GM23338 (cell line): ENCODE measurements at regions not wholly inside any gene's neighbourhood (a gene's known extent, or its start where the extent isn't known, plus 50 kb on each side); places are given as distances from the start of the nearest gene placed in this dataset.

Source experiments
- CREB1 ChIP-seq: fragments of 250-450 bp; sonication (Bioruptor Pico); IDR thresholded peaks from 2 replicates; pipeline ENCODE4 v1.5.0; 2020; ENCODE audit warnings: low read depth, mild to moderate bottlenecking, moderate library complexity
- CTCF ChIP-seq, 2 experiments: fragments of 200-600 bp in 1 of 2; sonication (generic) in 1 of 2; conservative IDR thresholded peaks; 2 replicates each; pipeline versions ENCODE4 v1.5.1 to v1.6.1; 2016 to 2017; ENCODE audit warnings: antibody characterized with exemption in 2 of 2, low read depth in 2 of 2, mild to moderate bottlenecking in 2 of 2, moderate library complexity in 1 of 2
- ETS1 ChIP-seq: IDR thresholded peaks from 2 replicates; pipeline ENCODE4 v1.6.1; 2016; ENCODE audit warnings: antibody characterized with exemption
- EZH2 ChIP-seq: fragments of 200-600 bp; sonication (generic); IDR thresholded peaks from one replicate; pipeline ENCODE4 v1.8.0; 2017; ENCODE audit warnings: antibody characterized with exemption, mild to moderate bottlenecking, low read depth; ENCODE audit not compliant: unreplicated experiment
- EZH2phosphoT487 ChIP-seq: fragments of 200-600 bp; sonication (generic); IDR thresholded peaks from one replicate; pipeline ENCODE4 v1.8.1; 2018; ENCODE audit warnings: antibody characterized with exemption; ENCODE audit not compliant: unreplicated experiment
- JUNB ChIP-seq: IDR thresholded peaks from one replicate; pipeline ENCODE4 v1.6.1; 2016; ENCODE audit warnings: antibody characterized with exemption; ENCODE audit not compliant: unreplicated experiment
- NANOG ChIP-seq: IDR thresholded peaks from 2 replicates; pipeline ENCODE4 v1.6.1; 2016; ENCODE audit warnings: antibody characterized with exemption, borderline replicate concordance
- POLR2AphosphoS5 ChIP-seq: IDR thresholded peaks from 2 replicates; pipeline ENCODE4 v1.6.1; 2016; ENCODE audit warnings: antibody characterized with exemption, low read depth
- REST ChIP-seq: IDR thresholded peaks from one replicate; pipeline ENCODE4 v1.6.1; 2018; ENCODE audit warnings: antibody characterized with exemption; ENCODE audit not compliant: unreplicated experiment
- STAT1 ChIP-seq: IDR thresholded peaks from one replicate; pipeline ENCODE4 v1.6.1; 2016; ENCODE audit warnings: antibody characterized with exemption; ENCODE audit not compliant: unreplicated experiment
- ZNF462 ChIP-seq: fragments of 250-450 bp; sonication (Bioruptor Pico); IDR thresholded peaks from 2 replicates; pipeline ENCODE4 v1.5.0; 2020; ENCODE audit warnings: mild to moderate bottlenecking, moderate library complexity

- no peak for TF ChIP-seq CTCF (conservative IDR thresholded peaks at IDR 0.05; ENCODE audit: low read depth in 2 of 2)
- no peak for TF ChIP-seq POLR2AphosphoS5
- no peak for TF ChIP-seq EZH2
- TF ChIP-seq EZH2phosphoT487, result no peak
- TF ChIP-seq JUNB, result no peak
- no peak for TF ChIP-seq ETS1
- TF ChIP-seq REST, result no peak
- no peak for TF ChIP-seq CREB1 (CRISPR knock-in tag)
- TF ChIP-seq NANOG, result no peak
- no peak for TF ChIP-seq STAT1
- no peak for TF ChIP-seq ZNF462 (CRISPR knock-in tag)
These were observed 1222.0 kb upstream of the TENM3 start for GRCh38 chr4:181021213-181021612.
